Adrenal gland (tissue), 5 donors: ENCODE measurements at regions not wholly inside any gene's neighbourhood (a gene's known extent, or its start where the extent isn't known, plus 50 kb on each side); places are given as distances from the start of the nearest gene placed in this dataset.

Source experiments
- CTCF ChIP-seq, 6 experiments: fragments of 450-650 bp in 4 of 6; fragments of 200-600 bp in 2 of 6; sonication (generic) in 1 of 6; IDR thresholded peaks; 1 replicate in 5 of 6; 2 replicates in 1 of 6; pipeline versions ENCODE4 v1.5.1 to v1.8.0; 2016 to 2021; ENCODE audit warnings: antibody characterized with exemption in 6 of 6, mild to moderate bottlenecking in 2 of 6, moderate library complexity in 1 of 6
- POLR2A ChIP-seq, 2 donors: fragments of 450-650 bp; IDR thresholded peaks; one replicate each; pipeline ENCODE4 v1.6.1; 2017; ENCODE audit warnings: antibody characterized with exemption in 2 of 2, mild to moderate bottlenecking in 2 of 2, moderate library complexity in 1 of 2
- donor health status: DM: no; HTN: no; CAD: no.

GRCh38 chr7:85641331-85641730 lies 454.5 kb upstream of the SEMA3D start:
- TF ChIP-seq POLR2A (IDR thresholded peaks at IDR 0.05) (no peak), CTCF (IDR thresholded peaks at IDR 0.05) (no peak)
